Uterus (tissue), 2 donors: ENCODE measurements at regions not wholly inside any gene's neighbourhood (a gene's known extent, or its start where the extent isn't known, plus 50 kb on each side); places are given as distances from the start of the nearest gene placed in this dataset.

ENCODE experiments used
- CTCF ChIP-seq, 4 experiments: fragments of 200-600 bp in 2 of 4; fragments of 450-650 bp in 2 of 4; sonication (generic) in 2 of 4; IDR thresholded peaks; one replicate each; pipeline ENCODE4 v1.5.1; 2016 to 2019; ENCODE audit warnings: antibody characterized with exemption in 4 of 4, mild to moderate bottlenecking in 2 of 4, moderate library complexity in 1 of 4
- POLR2A ChIP-seq, 2 donors: fragments of 450-650 bp; IDR thresholded peaks; one replicate each; pipeline ENCODE4 v1.6.1; 2016; ENCODE audit warnings: antibody characterized with exemption in 2 of 2, mild to moderate bottlenecking in 1 of 2, moderate library complexity in 1 of 2

DNA sequence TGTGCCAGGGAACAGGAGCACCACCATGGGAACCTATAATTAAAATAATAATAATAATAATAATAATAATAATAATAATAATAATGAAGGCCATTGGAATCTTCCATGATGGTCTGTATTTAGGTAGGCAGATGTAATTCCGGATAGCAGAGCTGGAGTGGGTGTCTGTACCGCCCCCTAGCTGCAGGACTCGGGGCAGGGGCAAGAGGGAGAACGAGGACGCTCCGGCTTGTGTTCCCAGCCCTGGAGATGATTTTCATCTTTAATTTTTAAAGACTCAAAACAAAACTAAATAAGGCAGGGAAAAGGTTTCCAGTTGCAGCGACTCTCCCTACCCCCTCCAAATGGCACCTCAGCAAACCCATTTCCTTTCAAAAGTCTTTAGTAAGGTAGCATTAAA lies 501.1 kb downstream of the VRK1 start:
- TF ChIP-seq CTCF (IDR thresholded peaks at IDR 0.05) (no peak), POLR2A (IDR thresholded peaks at IDR 0.05) (no peak)
